ENCODE measurements at regions not wholly inside any gene's neighbourhood (a gene's known extent, or its start where the extent isn't known, plus 50 kb on each side); places are given as distances from the start of the nearest gene placed in this dataset.
A peak's percentile ranks its signal among the peaks of the same experiment; 100 is the strongest.

DNA sequence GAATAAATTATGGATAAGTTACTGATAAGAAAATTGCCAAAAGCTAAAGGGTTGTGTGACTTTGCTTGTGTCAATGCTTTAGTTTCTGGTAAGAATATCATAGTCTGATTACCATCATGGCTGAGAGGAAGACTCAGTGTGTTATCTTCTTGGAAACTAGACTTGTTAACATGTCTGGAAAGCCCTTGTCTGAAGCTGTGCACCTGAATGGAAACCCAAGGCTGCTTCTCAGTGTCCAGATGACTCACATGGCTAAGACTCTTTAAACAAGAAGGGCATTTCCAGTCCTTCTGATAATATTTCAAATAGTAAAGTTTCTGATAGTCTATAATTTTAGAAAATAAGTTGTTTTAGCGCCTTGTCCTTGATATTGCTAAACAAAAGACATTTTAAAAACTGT lies 1092.7 kb downstream of the PLA2G4A start:
- no peak overlapping the region for H3K4me3 ChIP-seq (ENCODE audit: low read depth, low read length)
- TF ChIP-seq, protein P1, sequence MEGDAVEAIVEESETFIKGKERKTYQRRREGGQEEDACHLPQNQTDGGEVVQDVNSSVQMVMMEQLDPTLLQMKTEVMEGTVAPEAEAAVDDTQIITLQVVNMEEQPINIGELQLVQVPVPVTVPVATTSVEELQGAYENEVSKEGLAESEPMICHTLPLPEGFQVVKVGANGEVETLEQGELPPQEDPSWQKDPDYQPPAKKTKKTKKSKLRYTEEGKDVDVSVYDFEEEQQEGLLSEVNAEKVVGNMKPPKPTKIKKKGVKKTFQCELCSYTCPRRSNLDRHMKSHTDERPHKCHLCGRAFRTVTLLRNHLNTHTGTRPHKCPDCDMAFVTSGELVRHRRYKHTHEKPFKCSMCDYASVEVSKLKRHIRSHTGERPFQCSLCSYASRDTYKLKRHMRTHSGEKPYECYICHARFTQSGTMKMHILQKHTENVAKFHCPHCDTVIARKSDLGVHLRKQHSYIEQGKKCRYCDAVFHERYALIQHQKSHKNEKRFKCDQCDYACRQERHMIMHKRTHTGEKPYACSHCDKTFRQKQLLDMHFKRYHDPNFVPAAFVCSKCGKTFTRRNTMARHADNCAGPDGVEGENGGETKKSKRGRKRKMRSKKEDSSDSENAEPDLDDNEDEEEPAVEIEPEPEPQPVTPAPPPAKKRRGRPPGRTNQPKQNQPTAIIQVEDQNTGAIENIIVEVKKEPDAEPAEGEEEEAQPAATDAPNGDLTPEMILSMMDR (IDR thresholded peaks at IDR 0.05; ENCODE audit: borderline replicate concordance, insufficient read depth, low read depth, low read length) = no peak

DNA sequence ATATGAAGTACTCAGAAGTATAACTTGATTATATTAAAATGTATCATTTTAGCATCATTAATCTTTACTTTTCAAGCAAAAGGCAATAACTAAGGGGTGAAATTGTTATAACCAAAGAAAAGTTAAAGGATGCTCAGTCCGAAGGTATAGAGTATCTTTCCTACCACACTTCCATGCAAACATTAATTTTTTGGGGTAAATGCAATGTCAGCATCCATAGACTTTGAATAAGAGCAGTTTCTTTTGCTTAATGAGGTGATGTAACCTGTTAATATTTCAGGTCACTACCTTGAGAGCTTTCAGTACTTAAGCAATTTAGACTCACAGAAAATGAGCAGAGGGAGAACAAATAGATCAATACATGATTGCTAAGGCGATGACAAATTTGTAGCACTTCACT lies 1093.5 kb downstream of the PLA2G4A start:
- TF ChIP-seq, protein P1 (IDR thresholded peaks at IDR 0.05; ENCODE audit: borderline replicate concordance, insufficient read depth, low read depth, low read length) = no peak

DNA sequence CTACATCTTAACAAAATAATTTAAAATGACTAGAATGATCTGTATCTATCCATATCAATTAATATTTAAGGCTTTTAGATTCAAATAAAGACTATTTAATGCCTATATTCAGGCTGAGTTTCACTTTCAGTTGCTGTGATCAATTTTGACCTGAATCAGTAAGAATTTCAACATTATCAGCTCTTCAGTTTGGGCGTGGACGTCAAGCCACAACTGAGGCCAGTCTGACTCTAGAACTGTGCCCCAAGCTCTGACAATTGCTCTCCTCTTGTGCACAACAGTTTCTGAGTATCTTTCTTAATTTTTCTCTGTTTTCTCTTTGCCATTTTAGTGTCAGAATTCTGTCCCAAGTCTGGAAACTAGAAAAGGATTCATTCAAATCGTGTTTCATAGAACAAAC lies 1095.5 kb downstream of the PLA2G4A start:
- TF ChIP-seq, protein P1 (IDR thresholded peaks at IDR 0.05; ENCODE audit: borderline replicate concordance, insufficient read depth, low read depth, low read length) = no peak
- no peak overlapping the region for H3K4me3 ChIP-seq (ENCODE audit: low read depth, low read length)

More for the DNA sequence above, 1093.5 kb downstream of the PLA2G4A start:
- no peak overlapping the region for H3K4me3 ChIP-seq (ENCODE audit: low read depth, low read length)

DNA sequence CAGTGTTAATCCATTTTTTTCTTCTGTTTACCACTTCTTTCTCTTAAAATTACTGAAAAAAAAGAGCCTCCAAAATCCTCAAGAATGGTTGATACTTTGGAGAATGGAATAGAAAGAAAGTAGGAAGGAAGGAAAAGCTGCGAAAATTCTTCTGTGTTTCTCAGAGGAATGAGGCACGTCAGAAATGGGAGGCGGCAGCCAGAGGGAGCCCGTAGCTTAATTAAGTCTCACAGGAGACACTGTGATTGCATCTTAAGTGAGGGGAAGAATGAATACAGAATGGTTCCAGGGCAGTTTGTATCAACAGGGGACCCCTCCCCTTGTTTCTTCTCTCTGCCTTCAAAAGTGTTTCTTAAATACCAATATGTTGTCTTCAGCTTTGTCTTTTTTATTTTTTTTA lies 1099.5 kb downstream of the PLA2G4A start:
- no peak overlapping the region for H3K4me3 ChIP-seq (ENCODE audit: low read depth, low read length)
- TF ChIP-seq, protein P1 (IDR thresholded peaks at IDR 0.05; ENCODE audit: borderline replicate concordance, insufficient read depth, low read depth, low read length) = 0 out of 2 replicates have a peak, but pooled peaks have one; percentile 10

DNA sequence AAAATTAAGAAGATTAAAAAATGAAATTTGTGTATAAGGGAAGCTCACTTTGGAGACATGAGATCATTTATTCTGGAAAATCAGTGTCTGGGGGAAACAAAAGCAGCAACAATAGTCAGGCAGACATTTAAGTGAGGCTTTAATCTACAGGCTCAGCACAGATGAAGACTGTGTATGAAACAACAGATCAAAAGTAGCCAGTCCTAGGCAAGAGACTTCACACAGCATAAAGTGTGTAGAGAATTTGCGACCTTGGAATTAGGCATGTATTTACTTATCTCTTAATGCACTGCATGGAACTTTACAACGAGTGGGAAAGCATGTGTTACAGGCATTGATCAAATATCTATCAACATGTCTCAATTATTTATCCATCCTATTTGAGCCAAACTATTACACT lies 1099.9 kb downstream of the PLA2G4A start:
- H3K4me3 ChIP-seq (ENCODE audit: low read depth, low read length) = no peak overlapping the region
- TF ChIP-seq, protein P1 (IDR thresholded peaks at IDR 0.05; ENCODE audit: borderline replicate concordance, insufficient read depth, low read depth, low read length) = no peak

DNA sequence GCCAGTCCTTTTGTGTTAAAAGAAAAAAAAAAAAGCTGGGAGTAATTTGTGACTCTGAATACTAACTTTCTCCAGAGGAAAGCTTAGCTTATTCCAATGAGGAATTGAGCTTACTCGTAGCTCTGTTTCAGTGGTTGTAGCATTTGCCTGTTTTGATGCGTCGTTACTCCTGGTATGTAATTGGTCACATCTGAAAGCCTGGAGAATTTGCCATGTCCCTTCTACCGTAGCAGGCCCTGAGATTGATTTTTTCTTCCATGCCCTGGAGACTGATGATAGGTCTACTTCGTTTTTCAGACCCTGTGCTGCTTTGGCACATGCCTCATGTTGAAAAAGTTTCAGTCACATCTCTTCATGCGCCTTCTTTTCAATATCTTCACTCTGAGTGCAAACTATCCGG lies 1103.0 kb downstream of the PLA2G4A start:
- TF ChIP-seq, protein P1 (IDR thresholded peaks at IDR 0.05; ENCODE audit: borderline replicate concordance, insufficient read depth, low read depth, low read length) = no peak
- H3K4me3 ChIP-seq (ENCODE audit: low read depth, low read length) = no peak overlapping the region

DNA sequence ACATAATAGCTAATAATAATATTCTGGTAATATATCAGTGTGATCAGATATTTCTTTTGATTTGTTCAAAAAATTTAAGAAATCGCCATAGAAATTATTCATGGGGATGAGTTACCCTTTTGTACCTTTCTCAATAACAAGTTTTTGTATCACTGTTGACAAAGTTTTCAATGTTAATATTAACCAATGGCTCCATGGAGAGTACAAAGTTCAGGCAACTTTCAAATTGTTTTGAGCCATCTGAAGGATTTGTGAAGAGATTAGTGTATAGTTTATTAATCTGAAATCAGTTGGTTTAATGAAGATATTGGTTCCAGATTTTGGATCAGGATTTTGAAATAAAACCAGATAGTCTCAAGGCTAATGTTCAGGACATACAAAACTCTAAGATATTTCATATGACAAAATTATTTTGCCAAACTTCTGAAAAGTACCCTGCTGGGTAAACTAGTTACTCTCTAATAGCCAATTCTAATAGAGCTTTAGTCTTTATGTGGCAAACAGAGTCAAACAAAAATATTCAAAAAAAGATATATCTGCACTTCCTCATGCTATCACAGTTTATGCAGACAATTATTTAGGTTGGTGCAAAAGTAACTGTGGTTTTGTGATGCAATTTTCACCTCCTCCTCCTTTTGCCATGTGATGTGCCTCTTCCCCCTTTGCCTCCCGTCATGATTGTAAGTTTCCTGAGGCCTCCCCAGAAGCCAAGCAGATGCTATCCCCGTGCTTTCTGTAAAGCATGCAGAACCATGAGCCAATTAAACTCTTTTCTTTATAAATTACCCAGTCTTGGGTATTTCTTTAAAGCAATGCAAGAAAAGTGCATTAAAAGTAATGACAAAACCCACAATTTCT lies 1105.0 kb downstream of the PLA2G4A start:
- no peak overlapping the region for H3K4me3 ChIP-seq (ENCODE audit: low read depth, low read length)
- TF ChIP-seq, protein P1 (IDR thresholded peaks at IDR 0.05; ENCODE audit: borderline replicate concordance, insufficient read depth, low read depth, low read length) = no peak

Measured in GM12875 (cell line).